Activated CD8-positive, alpha-beta T cell treated with anti-CD3 and anti-CD28 coated beads for 36 hours (primary cell): ENCODE measurements at regions not wholly inside any gene's neighbourhood (a gene's known extent, or its start where the extent isn't known, plus 50 kb on each side); places are given as distances from the start of the nearest gene placed in this dataset.
"Not testable (repeated sequence)": the region's sequence is repeated elsewhere in the genome, so short reads cannot be mapped to it uniquely, and the experiment has no call there.

ENCODE experiments used
- ATAC-seq: fragments of 200-7000 bp; cut with Tn5 transposase; one replicate; pipeline ENCODE4 v1.10.0; 2021; ENCODE audit warnings: mild to moderate bottlenecking, moderate library complexity
- CTCF ChIA-PET: fragments of 350-600 bp; sonication (Branson Sonifier 250); formaldehyde crosslinking; loops from one replicate; lab custom pipeline; 2021; ENCODE audit warnings: antibody characterized with exemption; lab: Charles Lee
- POLR2A ChIA-PET: fragments of 350-600 bp; sonication (Branson Sonifier 250); formaldehyde crosslinking; loops from one replicate; lab custom pipeline; 2021; ENCODE audit warnings: antibody characterized with exemption; lab: Charles Lee
- DNase-seq: peaks from one replicate; pipeline ENCODE4 v3.0.0-alpha.2; 2020
- H3K27ac Mint-ChIP-seq: one replicate; pipeline ENCODE4 v1.8.0; 2021; ENCODE audit warnings: mild to moderate bottlenecking, mixed read lengths
- H3K27me3 Mint-ChIP-seq: one replicate; pipeline ENCODE4 v1.8.0; 2021; ENCODE audit warnings: mixed read lengths
- H3K36me3 Mint-ChIP-seq: one replicate; pipeline ENCODE4 v1.8.0; 2021; ENCODE audit warnings: low read depth, mixed read lengths
- H3K4me1 Mint-ChIP-seq: one replicate; pipeline ENCODE4 v1.8.0; 2021; ENCODE audit warnings: low read depth, mixed read lengths
- H3K4me3 Mint-ChIP-seq: one replicate; pipeline ENCODE4 v1.8.0; 2021; ENCODE audit warnings: mild to moderate bottlenecking, moderate library complexity, mixed read lengths
- H3K9me3 Mint-ChIP-seq: one replicate; pipeline ENCODE4 v1.8.0; 2021; ENCODE audit warnings: mixed read lengths
- intact Hi-C: fragments of 100-400 bp; cut with micrococcal nuclease; formaldehyde crosslinking; loops from one replicate; pipeline ENCODE4 v1.10.0; 2022
- TF ChIP-seq, protein P1 (sequence below): fragments of 200-600 bp; IDR thresholded peaks from one replicate; pipeline ENCODE4 v1.8.0; 2022; ENCODE audit warnings: antibody characterized with exemption, mild to moderate bottlenecking

GRCh38 chr4:132334081-132334480 lies 815.0 kb upstream of the PCDH10 start:
- H3K27ac Mint-ChIP-seq: no peak overlapping the region
- DNase-seq: no peak

GRCh38 chr4:132344924-132345828 lies 803.9 kb upstream of the PCDH10 start:
- Mint-ChIP-seq H3K9me3 (peaks cover 3% of the 10 kb centered on the region), H3K4me1 (no peaks in the 10 kb centered on the region), H3K27me3 (no peaks in the 10 kb centered on the region), H3K27ac (no peak overlapping the region), H3K4me3 (no peak overlapping the region), H3K36me3 (no peaks in the 10 kb centered on the region)
- no peak for ATAC-seq
- intact Hi-C loops: no loop called here
- CTCF ChIA-PET: no interaction called here
- DNase-seq: no peak
- TF ChIP-seq, protein P1, sequence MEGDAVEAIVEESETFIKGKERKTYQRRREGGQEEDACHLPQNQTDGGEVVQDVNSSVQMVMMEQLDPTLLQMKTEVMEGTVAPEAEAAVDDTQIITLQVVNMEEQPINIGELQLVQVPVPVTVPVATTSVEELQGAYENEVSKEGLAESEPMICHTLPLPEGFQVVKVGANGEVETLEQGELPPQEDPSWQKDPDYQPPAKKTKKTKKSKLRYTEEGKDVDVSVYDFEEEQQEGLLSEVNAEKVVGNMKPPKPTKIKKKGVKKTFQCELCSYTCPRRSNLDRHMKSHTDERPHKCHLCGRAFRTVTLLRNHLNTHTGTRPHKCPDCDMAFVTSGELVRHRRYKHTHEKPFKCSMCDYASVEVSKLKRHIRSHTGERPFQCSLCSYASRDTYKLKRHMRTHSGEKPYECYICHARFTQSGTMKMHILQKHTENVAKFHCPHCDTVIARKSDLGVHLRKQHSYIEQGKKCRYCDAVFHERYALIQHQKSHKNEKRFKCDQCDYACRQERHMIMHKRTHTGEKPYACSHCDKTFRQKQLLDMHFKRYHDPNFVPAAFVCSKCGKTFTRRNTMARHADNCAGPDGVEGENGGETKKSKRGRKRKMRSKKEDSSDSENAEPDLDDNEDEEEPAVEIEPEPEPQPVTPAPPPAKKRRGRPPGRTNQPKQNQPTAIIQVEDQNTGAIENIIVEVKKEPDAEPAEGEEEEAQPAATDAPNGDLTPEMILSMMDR: no peak
- POLR2A ChIA-PET: no interaction called here

More at GRCh38 chr4:132334081-132334480, 815.0 kb upstream of the PCDH10 start:
- POLR2A ChIA-PET: no interaction called here
- Mint-ChIP-seq H3K27me3 (no peaks in the 10 kb centered on the region), H3K36me3 (no peaks in the 10 kb centered on the region), H3K4me3 (no peak overlapping the region), H3K9me3 (peaks cover 2% of the 10 kb centered on the region), H3K4me1 (no peaks in the 10 kb centered on the region)
- TF ChIP-seq, protein P1: no peak
- CTCF ChIA-PET: no interaction called here
- ATAC-seq: no peak
- intact Hi-C loops: no loop called here

DNA sequence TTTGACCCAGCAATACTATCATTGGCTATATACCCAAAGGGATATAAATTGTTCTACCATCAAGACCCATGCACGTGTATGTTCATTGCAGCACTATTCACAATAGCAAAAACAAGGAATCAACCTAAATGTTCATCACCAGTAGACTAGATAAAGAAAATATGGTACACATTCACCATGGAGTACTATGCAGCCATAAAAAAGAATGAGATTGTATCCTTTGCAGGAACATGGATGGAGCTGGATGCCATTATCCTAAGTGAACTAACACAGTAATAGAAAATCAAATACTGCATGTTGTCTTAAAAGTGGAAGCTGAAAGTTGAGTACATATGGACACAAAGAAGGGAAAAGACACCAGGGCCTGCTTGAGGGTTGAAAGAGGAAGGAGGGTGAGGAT lies 803.1 kb upstream of the PCDH10 start:
- H3K36me3 Mint-ChIP-seq: no peaks in the 10 kb centered on the region
- ChIA-PET POLR2A (no interaction called here), CTCF (no interaction called here)
- H3K9me3 Mint-ChIP-seq: peaks cover 2% of the 10 kb centered on the region
- ATAC-seq (no peak), DNase-seq (no peak)
- H3K4me1 Mint-ChIP-seq: no peaks in the 10 kb centered on the region
- H3K27ac Mint-ChIP-seq: no peak overlapping the region
- no peaks in the 10 kb centered on the region for H3K27me3 Mint-ChIP-seq
- H3K4me3 Mint-ChIP-seq: no peak overlapping the region
- TF ChIP-seq, protein P1: no peak
- intact Hi-C loops: no loop called here

GRCh38 chr4:132351606-132352005 lies 797.5 kb upstream of the PCDH10 start:
- H3K27ac Mint-ChIP-seq, POLR2A ChIA-PET, H3K4me3 Mint-ChIP-seq, H3K27me3 Mint-ChIP-seq, H3K9me3 Mint-ChIP-seq, H3K36me3 Mint-ChIP-seq, CTCF ChIA-PET, H3K4me1 Mint-ChIP-seq, DNase-seq, intact Hi-C loops, ATAC-seq: not testable (repeated sequence)

- Mint-ChIP-seq H3K27ac (no peak overlapping the region), H3K27me3 (no peaks in the 10 kb centered on the region), H3K4me1 (no peaks in the 10 kb centered on the region), H3K4me3 (no peak overlapping the region), H3K9me3 (peaks cover 4% of the 10 kb centered on the region), H3K36me3 (no peaks in the 10 kb centered on the region)
- ChIA-PET POLR2A (no interaction called here), CTCF (no interaction called here)
- intact Hi-C loops: no loop called here
- DNase-seq: no peak
- no peak for ATAC-seq
- TF ChIP-seq, protein P1: no peak
These were observed 766.9 kb upstream of the PCDH10 start for GRCh38 chr4:132382243-132382642.
